Neuronal stem cell (in vitro differentiated cells): ENCODE measurements at regions not wholly inside any gene's neighbourhood (a gene's known extent, or its start where the extent isn't known, plus 50 kb on each side); places are given as distances from the start of the nearest gene placed in this dataset.

Source experiments
- DNase-seq: peaks from one replicate; pipeline ENCODE4 v3.0.0-alpha.2; 2013; ENCODE audit warnings: low spot score
- H2AFZ ChIP-seq: one replicate; pipeline ENCODE4 v1.6.1; 2013; ENCODE audit warnings: mild to moderate bottlenecking, low read length, inconsistent platforms
- H2AK5ac ChIP-seq: 2 replicates; pipeline ENCODE4 v1.6.1; 2013; ENCODE audit warnings: low read depth, mild to moderate bottlenecking, inconsistent platforms, low read length, moderate library complexity, mixed read lengths
- H2BK120ac ChIP-seq: 2 replicates; pipeline ENCODE4 v1.6.1; 2013; ENCODE audit warnings: low read depth, mild to moderate bottlenecking, inconsistent platforms, low read length, moderate library complexity, mixed read lengths
- H2BK12ac ChIP-seq: one replicate; pipeline ENCODE4 v1.6.1; 2013; ENCODE audit warnings: low read length, inconsistent platforms
- H2BK15ac ChIP-seq: 2 replicates; pipeline ENCODE4 v1.6.1; 2013; ENCODE audit warnings: mild to moderate bottlenecking, low read length, inconsistent platforms, mixed read lengths
- H2BK5ac ChIP-seq: one replicate; pipeline ENCODE4 v1.6.1; 2013; ENCODE audit warnings: inconsistent platforms, mild to moderate bottlenecking, low read length, moderate library complexity
- H3K14ac ChIP-seq: one replicate; pipeline ENCODE4 v1.6.1; 2013; ENCODE audit warnings: low read length, inconsistent platforms
- H3K18ac ChIP-seq: 2 replicates; pipeline ENCODE4 v1.6.1; 2013; ENCODE audit warnings: low read length, inconsistent platforms
- H3K23ac ChIP-seq: 2 replicates; pipeline ENCODE4 v1.6.1; 2013; ENCODE audit warnings: low read depth, mild to moderate bottlenecking, mixed read lengths, low read length, inconsistent platforms; ENCODE audit not compliant: poor library complexity
- H3K27ac ChIP-seq: replicated peaks from 3 replicates; pipeline ENCODE4 v1.5.1; 2013; ENCODE audit warnings: low read length, inconsistent platforms
- H3K27me3 ChIP-seq, 3 experiments: 2 replicates each; pipeline ENCODE4 v1.6.1; 2013; ENCODE audit warnings: low read length in 3 of 3, mild to moderate bottlenecking in 2 of 3, inconsistent platforms in 1 of 3, low read depth in 1 of 3, mixed read lengths in 1 of 3, moderate library complexity in 1 of 3; ENCODE audit not compliant: control insufficient read depth in 3 of 3, insufficient read depth in 3 of 3
- H3K36me3 ChIP-seq, 2 donors: replicated peaks in 1 of 2; 2 replicates each; pipeline ENCODE4 v1.6.1; 2013; ENCODE audit warnings: low read length in 2 of 2; ENCODE audit not compliant: control insufficient read depth in 2 of 2, insufficient read depth in 2 of 2
- H3K4ac ChIP-seq: 2 replicates; pipeline ENCODE4 v1.6.1; 2013; ENCODE audit warnings: inconsistent platforms, mild to moderate bottlenecking, low read length, moderate library complexity
- H3K4me1 ChIP-seq, 2 donors: 1 replicate in 1 of 2; 2 replicates in 1 of 2; pipeline ENCODE4 v1.6.1; 2013; ENCODE audit warnings: low read length in 2 of 2, low read depth in 1 of 2; ENCODE audit not compliant: control insufficient read depth in 2 of 2, insufficient read depth in 1 of 2
- H3K4me2 ChIP-seq: one replicate; pipeline ENCODE4 v1.6.1; 2013; ENCODE audit warnings: mild to moderate bottlenecking, low read length, inconsistent platforms; ENCODE audit not compliant: insufficient read depth, poor library complexity, severe bottlenecking
- H3K4me3 ChIP-seq, 2 donors: 2 replicates each; pipeline ENCODE4 v1.5.1; 2013; ENCODE audit warnings: low read length in 2 of 2, mild to moderate bottlenecking in 2 of 2, inconsistent platforms in 1 of 2, moderate library complexity in 1 of 2
- H3K79me1 ChIP-seq: one replicate; pipeline ENCODE4 v1.6.1; 2013; ENCODE audit warnings: low read depth, mild to moderate bottlenecking, inconsistent platforms, low read length, moderate library complexity
- H3K9ac ChIP-seq: one replicate; pipeline ENCODE4 v1.6.1; 2013; ENCODE audit warnings: mild to moderate bottlenecking, low read depth, low read length, inconsistent platforms; ENCODE audit not compliant: poor library complexity
- H3K9me3 ChIP-seq, 2 donors: replicated peaks in 1 of 2; 2 replicates each; pipeline versions ENCODE3 to v1.6.1; 2013; ENCODE audit warnings: low read length in 2 of 2, mild to moderate bottlenecking in 2 of 2, inconsistent platforms in 1 of 2, low read depth in 1 of 2, mixed read lengths in 1 of 2, moderate library complexity in 1 of 2; ENCODE audit not compliant: control insufficient read depth in 2 of 2, insufficient read depth in 1 of 2
- H4K8ac ChIP-seq: one replicate; pipeline ENCODE4 v1.6.1; 2013; ENCODE audit warnings: low read depth, mild to moderate bottlenecking, inconsistent platforms, low read length, moderate library complexity
- H4K91ac ChIP-seq: one replicate; pipeline ENCODE4 v1.6.1; 2013; ENCODE audit warnings: low read length, low read depth, mild to moderate bottlenecking, inconsistent platforms; ENCODE audit not compliant: poor library complexity
- WGBS, 2 donors: extraction: QIAGEN DNeasy Blood & Tissue Kit; methylation state at CpG; one replicate each; pipeline ENCODE4 v1.1.7; 2013; ENCODE audit warnings: missing lambda C conversion rate in 2 of 2, mixed read lengths in 1 of 2; ENCODE audit not compliant: insufficient read length in 2 of 2, insufficient replicate concordance in 1 of 2; ENCODE audit errors: extremely low coverage in 2 of 2; 5-methylcytosine and 5-hydroxymethylcytosine counted together

DNA sequence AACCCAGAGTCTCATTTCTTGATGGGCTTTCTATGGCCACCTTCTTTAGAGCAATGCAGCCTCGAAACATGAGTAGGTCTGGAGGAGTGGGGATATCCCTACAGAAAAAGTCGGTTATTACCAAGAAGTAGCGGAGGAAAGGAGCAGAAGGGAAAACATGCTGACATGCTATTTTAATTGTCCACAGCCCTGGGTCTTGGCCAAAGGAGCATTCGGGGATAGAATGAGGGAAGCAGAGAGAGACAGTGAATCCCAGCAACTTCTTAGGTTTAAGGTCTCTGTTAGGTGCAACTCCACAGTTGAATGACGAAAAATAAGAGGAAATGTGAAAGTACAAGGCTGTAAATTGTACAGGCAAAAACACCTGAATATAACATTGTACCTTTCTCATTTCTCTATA, 506.7 kb upstream of the CDH18 start:
- no peak for DNase-seq
- Histone ChIP-seq H3K4me1 (peaks cover 0 to 2% of the 10 kb centered on the region in 2 donors), H2AFZ (no peak overlapping the region), H3K4me2 (no peak overlapping the region), H2BK15ac (no peak overlapping the region), H3K9me3 (no peaks in the 10 kb centered on the region), H3K79me1 (no peaks in the 10 kb centered on the region), H3K36me3 (no peaks in the 10 kb centered on the region), H2AK5ac (no peak overlapping the region), H2BK5ac (no peak overlapping the region), H3K14ac (no peak overlapping the region), H3K9ac (no peak overlapping the region), H3K4ac (no peak overlapping the region), H3K27ac (no peak overlapping the region), H3K23ac (no peak overlapping the region), H2BK120ac (no peak overlapping the region), H2BK12ac (no peak overlapping the region), H4K8ac (no peak overlapping the region), H3K27me3 (no peaks in the 10 kb centered on the region), H3K4me3 (no peak overlapping the region), H4K91ac (no peak overlapping the region), H3K18ac (no peak overlapping the region)
- no CpG with 5 or more reads among the region's 5 CpGs for WGBS, 2 donors

DNA sequence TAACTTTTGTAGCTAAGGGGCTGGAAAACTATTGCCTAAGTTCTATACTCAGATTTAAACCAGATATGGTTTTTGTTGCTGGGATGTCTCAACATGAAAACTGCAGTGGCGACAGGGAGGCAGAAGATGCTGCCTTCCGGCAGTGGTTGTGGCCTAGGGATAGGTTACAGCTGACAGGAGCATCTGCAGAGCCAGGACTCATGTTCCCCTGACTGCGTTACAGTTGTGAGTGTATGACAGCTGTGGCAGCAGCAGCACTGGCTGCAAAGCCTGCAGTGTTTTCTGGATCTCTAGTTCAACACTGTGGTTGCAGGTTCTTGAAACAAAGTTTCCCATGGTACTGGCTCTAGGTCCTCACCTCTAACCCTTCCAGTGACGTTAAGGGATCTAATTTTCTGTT, 498.8 kb upstream of the CDH18 start:
- no peaks in the 10 kb centered on the region for H3K9me3 ChIP-seq
- no peak overlapping the region for H3K4me3 ChIP-seq
- no peak overlapping the region for H2AFZ ChIP-seq
- WGBS, 2 donors, result no CpG with 5 or more reads among the region's 4 CpGs
- H3K4ac ChIP-seq, result no peak overlapping the region
- H3K23ac ChIP-seq, result no peak overlapping the region
- H3K4me1 ChIP-seq, result no peaks in the 10 kb centered on the region
- H3K18ac ChIP-seq, result no peak overlapping the region
- H2BK5ac ChIP-seq, result no peak overlapping the region
- no peak overlapping the region for H2BK15ac ChIP-seq
- H4K91ac ChIP-seq, result no peak overlapping the region
- no peak overlapping the region for H3K4me2 ChIP-seq
- no peaks in the 10 kb centered on the region for H3K36me3 ChIP-seq
- no peaks in the 10 kb centered on the region for H3K27me3 ChIP-seq
- no peaks in the 10 kb centered on the region for H3K79me1 ChIP-seq
- H3K9ac ChIP-seq, result no peak overlapping the region
- no peak overlapping the region for H2BK12ac ChIP-seq
- no peak overlapping the region for H4K8ac ChIP-seq
- no peak for DNase-seq
- no peak overlapping the region for H2BK120ac ChIP-seq
- no peak overlapping the region for H3K14ac ChIP-seq
- H3K27ac ChIP-seq, result no peak overlapping the region
- H2AK5ac ChIP-seq, result no peak overlapping the region

DNA sequence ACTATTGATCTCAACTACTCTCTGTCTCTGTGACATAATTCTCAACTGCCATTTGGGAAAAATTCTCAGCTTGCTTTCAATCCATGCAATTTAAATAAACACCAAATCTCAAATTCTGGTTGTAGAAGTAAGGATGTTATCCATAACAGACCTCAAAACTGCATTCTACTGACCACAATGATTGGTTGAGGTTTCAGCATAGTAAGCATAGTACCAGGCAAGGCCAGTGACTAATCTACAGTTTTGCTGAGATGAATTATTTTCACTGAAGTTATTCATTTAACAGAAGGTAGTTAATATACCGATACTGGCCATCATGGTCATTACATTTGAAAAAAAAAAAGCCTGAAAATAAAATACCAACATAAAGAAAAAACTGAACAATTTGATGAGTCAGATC, 488.0 kb upstream of the CDH18 start:
- Histone ChIP-seq H2BK120ac (no peak overlapping the region), H2AK5ac (no peak overlapping the region), H3K18ac (no peak overlapping the region), H3K9ac (no peak overlapping the region), H3K4me2 (no peak overlapping the region), H3K27ac (no peak overlapping the region), H3K36me3 (no peaks in the 10 kb centered on the region), H2BK15ac (no peak overlapping the region), H3K4ac (no peak overlapping the region), H3K23ac (no peak overlapping the region), H3K27me3 (no peaks in the 10 kb centered on the region), H2AFZ (no peak overlapping the region), H3K79me1 (no peaks in the 10 kb centered on the region), H4K8ac (no peak overlapping the region), H3K4me1 (no peaks in the 10 kb centered on the region), H3K14ac (no peak overlapping the region), H4K91ac (no peak overlapping the region), H2BK5ac (no peak overlapping the region), H3K9me3 (no peaks in the 10 kb centered on the region), H3K4me3 (no peak overlapping the region), H2BK12ac (no peak overlapping the region)
- DNase-seq, result no peak
- WGBS, 2 donors, result no CpG with 5 or more reads among the region's 1 CpG

DNA sequence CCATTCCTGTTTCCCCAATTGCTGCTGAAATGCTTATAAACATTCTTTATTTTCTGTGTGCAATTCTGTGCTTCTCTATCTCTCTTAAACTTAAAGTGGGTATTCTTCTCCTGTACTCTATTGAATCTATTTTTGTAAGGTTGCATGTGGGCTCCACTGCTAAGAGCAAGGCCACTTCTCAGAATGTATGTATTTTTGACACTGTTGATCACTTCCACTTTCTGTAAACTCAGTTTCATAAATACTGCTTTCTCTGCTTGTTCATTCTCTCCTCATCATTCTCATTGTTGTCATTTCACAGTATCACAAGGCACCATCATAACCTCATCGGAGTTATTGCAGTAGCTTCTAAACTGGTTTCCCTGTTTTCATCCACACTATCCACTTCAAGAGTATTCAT, 483.0 kb upstream of the CDH18 start:
- no peak overlapping the region for H3K27ac ChIP-seq
- no peak overlapping the region for H2AFZ ChIP-seq
- H2BK120ac ChIP-seq, result no peak overlapping the region
- no peak overlapping the region for H3K9ac ChIP-seq
- H2BK15ac ChIP-seq, result no peak overlapping the region
- no peaks in the 10 kb centered on the region for H3K4me1 ChIP-seq
- H3K4ac ChIP-seq, result no peak overlapping the region
- no peak overlapping the region for H3K14ac ChIP-seq
- no peak overlapping the region for H3K4me3 ChIP-seq
- no peak overlapping the region for H3K18ac ChIP-seq
- H2BK12ac ChIP-seq, result no peak overlapping the region
- H3K23ac ChIP-seq, result no peak overlapping the region
- no peaks in the 10 kb centered on the region for H3K27me3 ChIP-seq
- no peak overlapping the region for H3K4me2 ChIP-seq
- H2BK5ac ChIP-seq, result no peak overlapping the region
- no peak for DNase-seq
- H3K79me1 ChIP-seq, result no peaks in the 10 kb centered on the region
- WGBS, 2 donors, result no CpG with 5 or more reads among the region's 1 CpG
- no peaks in the 10 kb centered on the region for H3K9me3 ChIP-seq
- H3K36me3 ChIP-seq, result no peaks in the 10 kb centered on the region
- H4K91ac ChIP-seq, result no peak overlapping the region
- H2AK5ac ChIP-seq, result no peak overlapping the region
- H4K8ac ChIP-seq, result no peak overlapping the region
